Keratinocyte (primary cell): ENCODE measurements at regions not wholly inside any gene's neighbourhood (a gene's known extent, or its start where the extent isn't known, plus 50 kb on each side); places are given as distances from the start of the nearest gene placed in this dataset.

Experiments used
- DNase-seq: peaks from one replicate; pipeline ENCODE4 v3.0.0-alpha.2; 2011; ENCODE audit warnings: low read depth, missing footprints, low spot score
- FAIRE-seq: peaks from 2 replicates; lab custom pipeline; 2011; peaks lifted over from hg19 to GRCh38; lab: Jason Lieb, UNC
- H2AFZ ChIP-seq: 2 replicates; pipeline ENCODE4 v1.6.0; 2012; ENCODE audit warnings: low read length, control low read depth, inconsistent platforms; ENCODE audit not compliant: control insufficient read depth
- H3K27ac ChIP-seq: 2 replicates; pipeline ENCODE4 v1.5.1; 2011; ENCODE audit warnings: low read length; ENCODE audit not compliant: control insufficient read depth, insufficient read depth
- H3K27me3 ChIP-seq: 3 replicates; pipeline ENCODE4 v1.6.0; 2011; ENCODE audit warnings: low read length; ENCODE audit not compliant: control insufficient read depth, insufficient read depth; ENCODE audit errors: extremely low read depth
- H3K36me3 ChIP-seq, 2 experiments: 2 replicates in 1 of 2; 3 replicates in 1 of 2; pipeline ENCODE4 v1.5.1; 2011; ENCODE audit warnings: low read length in 2 of 2, mild to moderate bottlenecking in 1 of 2; ENCODE audit not compliant: control insufficient read depth in 2 of 2, insufficient read depth in 2 of 2; ENCODE audit errors: extremely low read depth in 1 of 2
- H3K4me1 ChIP-seq: 3 replicates; pipeline ENCODE4 v1.5.1; 2011; ENCODE audit warnings: low read length; ENCODE audit not compliant: control insufficient read depth, insufficient read depth; ENCODE audit errors: extremely low read depth
- H3K4me2 ChIP-seq: 3 replicates; pipeline ENCODE4 v1.6.0; 2011; ENCODE audit warnings: low read depth, low read length; ENCODE audit not compliant: control insufficient read depth, insufficient read depth; ENCODE audit errors: extremely low read depth
- H3K4me3 ChIP-seq, 3 experiments: fragments of 200-600 bp in 1 of 3; sonication (generic) in 1 of 3; 2 replicates in 2 of 3; 3 replicates in 1 of 3; pipeline ENCODE4 v1.5.1; 2011 to 2016; ENCODE audit warnings: low read length in 3 of 3, mild to moderate bottlenecking in 3 of 3, control low read depth in 2 of 3, inconsistent platforms in 1 of 3, low read depth in 1 of 3, mixed read lengths in 1 of 3, mixed run types in 1 of 3, moderate library complexity in 1 of 3; ENCODE audit not compliant: control insufficient read depth in 2 of 3, insufficient read depth in 2 of 3; ENCODE audit errors: extremely low read depth in 1 of 3
- H3K79me2 ChIP-seq: 2 replicates; pipeline ENCODE4 v1.6.0; 2012; ENCODE audit warnings: low read length; ENCODE audit not compliant: control insufficient read depth, insufficient read depth
- H3K9ac ChIP-seq: 3 replicates; pipeline ENCODE4 v1.6.0; 2011; ENCODE audit warnings: low read length; ENCODE audit not compliant: control insufficient read depth, insufficient read depth; ENCODE audit errors: extremely low read depth
- H3K9me1 ChIP-seq: 3 replicates; pipeline ENCODE4 v1.6.0; 2011; ENCODE audit warnings: low read length; ENCODE audit not compliant: control insufficient read depth, insufficient read depth; ENCODE audit errors: extremely low read depth
- H3K9me3 ChIP-seq: 2 replicates; pipeline ENCODE4 v1.5.1; 2012; ENCODE audit warnings: low read depth, low read length; ENCODE audit not compliant: control insufficient read depth
- H4K20me1 ChIP-seq: 3 replicates; pipeline ENCODE4 v1.6.0; 2011; ENCODE audit warnings: low read length; ENCODE audit not compliant: control insufficient read depth, insufficient read depth; ENCODE audit errors: extremely low read depth
- EZH2 ChIP-seq: IDR thresholded peaks from one replicate; pipeline ENCODE4 v1.6.1; 2012; ENCODE audit warnings: inconsistent platforms, mild to moderate bottlenecking, low read length, moderate library complexity
- dilution Hi-C: fragments of 300-500 bp; cut with MboI; formaldehyde crosslinking; loops from one replicate; pipeline ENCODE4 v1.7.0; 2020; ENCODE audit warnings: low sequenced_read_pairs; ENCODE audit not compliant: extremely low pct_ligation_motif_present
- TF ChIP-seq, protein P1 (sequence below), 3 experiments: IDR thresholded peaks in 1 of 3; conservative IDR thresholded peaks in 1 of 3; optimal IDR thresholded peaks in 1 of 3; 2 replicates in 2 of 3; 3 replicates in 1 of 3; pipeline versions ENCODE3 to v1.5.1; 2011; ENCODE audit warnings: low read length in 3 of 3, mild to moderate bottlenecking in 3 of 3, moderate library complexity in 2 of 3, control low read depth in 1 of 3, inconsistent platforms in 1 of 3; ENCODE audit not compliant: insufficient read depth in 2 of 3; ENCODE audit errors: extremely low read depth in 1 of 3

DNA sequence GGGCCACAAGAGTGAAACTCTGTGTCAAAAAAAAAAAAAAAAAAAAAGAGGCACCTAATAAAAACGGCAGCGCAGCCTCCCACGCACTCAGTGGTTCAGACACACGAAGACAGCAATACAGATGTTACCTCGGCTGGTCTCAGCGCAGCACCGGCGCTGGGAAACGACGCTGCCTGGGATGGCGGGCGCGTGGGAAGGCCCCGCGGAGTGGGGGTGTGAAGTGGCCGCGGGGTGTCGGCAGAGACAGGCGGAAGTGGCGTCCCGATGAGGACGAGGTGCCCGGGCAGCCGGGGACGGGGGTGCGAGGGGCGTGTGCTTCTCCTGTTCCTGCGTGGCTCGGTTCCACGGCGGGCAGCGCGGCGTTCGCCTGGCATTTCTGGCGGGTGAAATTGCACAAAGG, 179.4 kb downstream of the BANP start:
- Histone ChIP-seq H3K9ac (no peak overlapping the region), H3K4me2 (no peak overlapping the region), H2AFZ (no peak overlapping the region), H3K4me3 (no peak overlapping the region), H3K79me2 (no peaks in the 10 kb centered on the region), H3K4me1 (no peaks in the 10 kb centered on the region), H4K20me1 (no peaks in the 10 kb centered on the region), H3K36me3 (no peaks in the 10 kb centered on the region), H3K27me3 (peaks cover 3% of the 10 kb centered on the region), H3K9me1 (no peaks in the 10 kb centered on the region), H3K27ac (no peak overlapping the region), H3K9me3 (no peaks in the 10 kb centered on the region)
- no peak for DNase-seq
- FAIRE-seq: no peak
- dilution Hi-C loops: no loop called here
- no peak for TF ChIP-seq EZH2
- TF ChIP-seq, protein P1, sequence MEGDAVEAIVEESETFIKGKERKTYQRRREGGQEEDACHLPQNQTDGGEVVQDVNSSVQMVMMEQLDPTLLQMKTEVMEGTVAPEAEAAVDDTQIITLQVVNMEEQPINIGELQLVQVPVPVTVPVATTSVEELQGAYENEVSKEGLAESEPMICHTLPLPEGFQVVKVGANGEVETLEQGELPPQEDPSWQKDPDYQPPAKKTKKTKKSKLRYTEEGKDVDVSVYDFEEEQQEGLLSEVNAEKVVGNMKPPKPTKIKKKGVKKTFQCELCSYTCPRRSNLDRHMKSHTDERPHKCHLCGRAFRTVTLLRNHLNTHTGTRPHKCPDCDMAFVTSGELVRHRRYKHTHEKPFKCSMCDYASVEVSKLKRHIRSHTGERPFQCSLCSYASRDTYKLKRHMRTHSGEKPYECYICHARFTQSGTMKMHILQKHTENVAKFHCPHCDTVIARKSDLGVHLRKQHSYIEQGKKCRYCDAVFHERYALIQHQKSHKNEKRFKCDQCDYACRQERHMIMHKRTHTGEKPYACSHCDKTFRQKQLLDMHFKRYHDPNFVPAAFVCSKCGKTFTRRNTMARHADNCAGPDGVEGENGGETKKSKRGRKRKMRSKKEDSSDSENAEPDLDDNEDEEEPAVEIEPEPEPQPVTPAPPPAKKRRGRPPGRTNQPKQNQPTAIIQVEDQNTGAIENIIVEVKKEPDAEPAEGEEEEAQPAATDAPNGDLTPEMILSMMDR (optimal IDR thresholded peaks at IDR 0.05 in 1 of 3, IDR thresholded peaks at IDR 0.05 in 1 of 3, conservative IDR thresholded peaks at IDR 0.05 in 1 of 3; ENCODE audit: extremely low read depth in 1 of 3, insufficient read depth in 2 of 3, low read length in 3 of 3): no peak

DNA sequence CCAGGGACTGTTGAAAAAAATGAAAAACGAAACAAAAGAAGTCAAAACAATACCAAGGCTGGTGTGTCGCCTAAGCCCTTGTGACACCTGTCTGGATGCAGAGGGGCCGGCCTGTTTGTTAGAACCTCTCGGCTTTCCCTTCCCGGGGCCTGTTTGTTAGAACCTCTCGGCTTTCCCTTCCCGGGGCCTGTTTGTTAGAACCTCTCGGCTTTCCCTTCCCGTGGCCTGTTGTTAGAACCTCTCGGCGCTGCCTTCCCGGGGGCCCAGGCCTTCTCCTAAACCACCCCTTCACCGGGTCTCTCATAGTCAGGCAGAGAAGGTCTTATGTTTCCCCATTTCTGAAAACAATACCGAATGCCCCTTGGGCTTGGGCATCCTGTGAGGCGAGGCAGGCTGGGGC, 180.0 kb downstream of the BANP start:
- Histone ChIP-seq H3K27me3 (peaks cover 3% of the 10 kb centered on the region), H3K9me1 (no peaks in the 10 kb centered on the region)

More for the DNA sequence above, 180.0 kb downstream of the BANP start:
- Histone ChIP-seq H3K4me2 (no peak overlapping the region), H3K9ac (no peak overlapping the region), H3K4me3 (no peak overlapping the region), H3K27ac (no peak overlapping the region), H4K20me1 (no peaks in the 10 kb centered on the region), H3K4me1 (no peaks in the 10 kb centered on the region), H3K9me3 (no peaks in the 10 kb centered on the region), H2AFZ (no peak overlapping the region), H3K36me3 (no peaks in the 10 kb centered on the region), H3K79me2 (no peaks in the 10 kb centered on the region)
- FAIRE-seq (no peak), DNase-seq (no peak)
- TF ChIP-seq, protein P1 (optimal IDR thresholded peaks at IDR 0.05 in 1 of 3, IDR thresholded peaks at IDR 0.05 in 1 of 3, conservative IDR thresholded peaks at IDR 0.05 in 1 of 3; ENCODE audit: extremely low read depth in 1 of 3, insufficient read depth in 2 of 3, low read length in 3 of 3): no peak
- no peak for TF ChIP-seq EZH2
- dilution Hi-C loops: no loop called here
